ENCODE measurements at regions not wholly inside any gene's neighbourhood (a gene's known extent, or its start where the extent isn't known, plus 50 kb on each side); places are given as distances from the start of the nearest gene placed in this dataset.

- H3K27ac Mint-ChIP-seq: no peak overlapping the region
- peaks cover 6% of the 10 kb centered on the region for H3K4me1 Mint-ChIP-seq (ENCODE audit: low read depth)
- no peak for DNase-seq (ENCODE audit: low spot score)
- no peak overlapping the region for H3K4me3 Mint-ChIP-seq
- H3K36me3 Mint-ChIP-seq (ENCODE audit: low read depth): peaks cover 3% of the 10 kb centered on the region
- peaks cover 59% of the 10 kb centered on the region for H3K27me3 Mint-ChIP-seq (ENCODE audit: insufficient read depth)
- intact Hi-C loops (cut with micrococcal nuclease): no loop called here
- H3K9me3 Mint-ChIP-seq: no peaks in the 10 kb centered on the region
These were observed 53.3 kb downstream of the FOXD1 start for GRCh38 chr5:73395256-73395655.

DNA sequence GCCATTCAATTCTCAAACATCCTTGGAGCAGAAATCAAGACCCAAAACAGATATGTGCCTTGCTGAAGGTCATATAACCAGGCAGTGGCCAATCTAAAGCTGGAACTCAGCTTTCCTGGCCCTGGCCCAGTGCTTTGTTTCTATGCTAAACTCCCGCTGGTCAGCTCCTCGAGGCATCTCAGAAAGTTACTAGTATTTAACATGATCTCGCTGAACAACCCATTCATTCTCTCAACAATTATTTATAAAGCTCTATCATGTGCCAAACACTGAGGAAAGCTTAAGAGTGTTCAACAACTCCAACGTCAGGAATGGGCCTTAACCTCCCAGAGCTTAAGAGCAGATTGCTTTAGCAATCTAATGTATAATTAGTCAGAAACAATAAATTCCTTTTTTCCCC, 54.0 kb downstream of the FOXD1 start:
- no peak overlapping the region for H3K4me3 Mint-ChIP-seq
- H3K36me3 Mint-ChIP-seq (ENCODE audit: low read depth): peaks cover 3% of the 10 kb centered on the region
- intact Hi-C loops (cut with micrococcal nuclease): no loop called here
- H3K27ac Mint-ChIP-seq: no peak overlapping the region
- H3K27me3 Mint-ChIP-seq (ENCODE audit: insufficient read depth): peaks cover 64% of the 10 kb centered on the region
- peaks cover 6% of the 10 kb centered on the region for H3K4me1 Mint-ChIP-seq (ENCODE audit: low read depth)
- DNase-seq (ENCODE audit: low spot score): no peak
- H3K9me3 Mint-ChIP-seq: no peaks in the 10 kb centered on the region

GRCh38 chr5:73393611-73394489, 54.7 kb downstream of the FOXD1 start:
- Mint-ChIP-seq H3K27me3 (ENCODE audit: insufficient read depth) (peaks cover 68% of the 10 kb centered on the region), H3K4me3 (no peak overlapping the region), H3K4me1 (ENCODE audit: low read depth) (peaks cover 6% of the 10 kb centered on the region), H3K36me3 (ENCODE audit: low read depth) (peaks cover 3% of the 10 kb centered on the region), H3K27ac (no peak overlapping the region), H3K9me3 (no peaks in the 10 kb centered on the region)
- DNase-seq (ENCODE audit: low spot score): no peak
- intact Hi-C loops (cut with micrococcal nuclease): no loop called here

- intact Hi-C loops (cut with micrococcal nuclease): no loop called here
- Mint-ChIP-seq H3K27ac (no peak overlapping the region), H3K4me1 (ENCODE audit: low read depth) (peaks cover 14% of the 10 kb centered on the region), H3K9me3 (no peaks in the 10 kb centered on the region), H3K27me3 (ENCODE audit: insufficient read depth) (peaks cover 72% of the 10 kb centered on the region), H3K4me3 (no peak overlapping the region), H3K36me3 (ENCODE audit: low read depth) (peaks cover 3% of the 10 kb centered on the region)
- DNase-seq (ENCODE audit: low spot score): no peak
These were observed 55.8 kb downstream of the FOXD1 start for GRCh38 chr5:73392775-73393174.

GRCh38 chr5:73391441-73391881, 57.1 kb downstream of the FOXD1 start:
- H3K9me3 Mint-ChIP-seq: peaks cover 2% of the 10 kb centered on the region
- no peak overlapping the region for H3K4me3 Mint-ChIP-seq
- no peak overlapping the region for H3K27ac Mint-ChIP-seq
- peaks cover 25% of the 10 kb centered on the region for H3K4me1 Mint-ChIP-seq (ENCODE audit: low read depth)
- DNase-seq (ENCODE audit: low spot score): no peak
- H3K27me3 Mint-ChIP-seq (ENCODE audit: insufficient read depth): peaks cover 67% of the 10 kb centered on the region
- H3K36me3 Mint-ChIP-seq (ENCODE audit: low read depth): peaks cover 3% of the 10 kb centered on the region
- intact Hi-C loops (cut with micrococcal nuclease): no loop called here

DNA sequence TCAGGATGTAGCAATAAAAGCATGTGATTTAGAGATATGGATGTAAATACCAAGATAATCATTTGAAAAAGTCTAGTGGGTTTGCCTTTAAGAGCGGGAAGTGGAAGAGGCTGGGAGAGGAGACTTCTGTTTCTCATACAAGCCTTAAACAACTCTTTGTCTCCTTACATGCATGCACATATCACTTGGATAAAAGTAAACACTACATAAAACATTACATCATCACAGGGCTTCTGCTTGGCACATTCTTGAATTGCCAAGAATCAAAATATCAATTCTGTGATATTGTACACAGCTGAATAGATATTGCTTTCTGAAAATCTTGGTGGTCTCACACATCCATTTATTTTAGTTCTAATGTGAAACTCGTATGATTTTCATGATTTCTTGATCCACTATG, 57.6 kb downstream of the FOXD1 start:
- Mint-ChIP-seq H3K4me3 (no peak overlapping the region), H3K9me3 (peaks cover 7% of the 10 kb centered on the region), H3K36me3 (ENCODE audit: low read depth) (peaks cover 3% of the 10 kb centered on the region), H3K27ac (no peak overlapping the region), H3K4me1 (ENCODE audit: low read depth) (peaks cover 27% of the 10 kb centered on the region), H3K27me3 (ENCODE audit: insufficient read depth) (peaks cover 64% of the 10 kb centered on the region)
- intact Hi-C loops (cut with micrococcal nuclease): no loop called here
- no peak for DNase-seq (ENCODE audit: low spot score)

DNA sequence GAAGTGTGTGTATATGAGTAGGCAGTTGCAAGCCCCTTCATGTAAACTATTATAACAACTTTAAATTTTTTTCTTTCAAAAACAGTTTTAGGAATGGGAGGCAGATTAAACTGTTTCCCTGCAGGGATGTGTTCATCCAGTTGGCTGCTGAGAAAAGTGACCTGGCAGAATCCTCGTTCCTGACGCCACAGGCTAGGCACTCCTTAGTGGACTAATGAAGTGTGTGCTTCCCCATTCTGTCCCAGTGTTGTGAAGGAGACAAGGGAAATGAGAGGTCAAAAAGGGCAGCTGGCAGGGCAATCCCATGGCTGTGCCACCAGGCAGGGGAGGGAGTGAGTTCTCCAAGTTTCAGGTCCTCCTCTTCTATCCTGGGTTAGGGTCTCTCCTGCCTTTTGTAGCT, 59.8 kb downstream of the FOXD1 start:
- Mint-ChIP-seq H3K9me3 (peaks cover 26% of the 10 kb centered on the region), H3K27me3 (ENCODE audit: insufficient read depth) (peaks cover 60% of the 10 kb centered on the region), H3K36me3 (ENCODE audit: low read depth) (peaks cover 12% of the 10 kb centered on the region), H3K27ac (no peak overlapping the region), H3K4me3 (no peak overlapping the region), H3K4me1 (ENCODE audit: low read depth) (peaks cover 27% of the 10 kb centered on the region)
- intact Hi-C loops (cut with micrococcal nuclease): loop anchor here (5.0 kb wide), 1 partner anchor 156 kb away; no protein-coding TSS in a partner anchor
- no peak for DNase-seq (ENCODE audit: low spot score)

DNA sequence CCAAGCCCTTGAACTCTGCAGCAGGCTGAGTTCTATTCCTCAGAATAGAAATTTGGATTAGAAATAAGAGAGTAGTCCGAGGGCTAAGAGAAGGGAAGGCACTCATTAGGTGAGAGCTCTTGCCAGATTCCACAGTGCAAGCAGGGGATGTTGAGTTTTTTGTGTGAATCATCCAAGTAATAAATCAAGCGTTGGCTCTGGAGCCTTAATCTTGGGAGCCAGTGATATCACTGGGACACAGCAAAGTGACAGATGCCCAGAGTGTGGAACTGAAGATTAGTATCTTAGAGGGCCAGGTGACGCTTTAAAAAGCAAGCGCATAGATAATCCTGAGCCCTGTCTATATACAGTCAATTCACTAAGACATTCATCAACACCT, 60.3 kb downstream of the FOXD1 start:
- peak overlapping the region; percentile 27 for H3K4me3 Mint-ChIP-seq
- peaks cover 14% of the 10 kb centered on the region for H3K36me3 Mint-ChIP-seq (ENCODE audit: low read depth)
- no peak for DNase-seq (ENCODE audit: low spot score)
- peaks cover 61% of the 10 kb centered on the region for H3K27me3 Mint-ChIP-seq (ENCODE audit: insufficient read depth)
- H3K27ac Mint-ChIP-seq: no peak overlapping the region
- H3K4me1 Mint-ChIP-seq (ENCODE audit: low read depth): peaks cover 27% of the 10 kb centered on the region
- peaks cover 30% of the 10 kb centered on the region for H3K9me3 Mint-ChIP-seq
- intact Hi-C loops (cut with micrococcal nuclease): loop anchor here (5.0 kb wide), 1 partner anchor 156 kb away; no protein-coding TSS in a partner anchor

DNA sequence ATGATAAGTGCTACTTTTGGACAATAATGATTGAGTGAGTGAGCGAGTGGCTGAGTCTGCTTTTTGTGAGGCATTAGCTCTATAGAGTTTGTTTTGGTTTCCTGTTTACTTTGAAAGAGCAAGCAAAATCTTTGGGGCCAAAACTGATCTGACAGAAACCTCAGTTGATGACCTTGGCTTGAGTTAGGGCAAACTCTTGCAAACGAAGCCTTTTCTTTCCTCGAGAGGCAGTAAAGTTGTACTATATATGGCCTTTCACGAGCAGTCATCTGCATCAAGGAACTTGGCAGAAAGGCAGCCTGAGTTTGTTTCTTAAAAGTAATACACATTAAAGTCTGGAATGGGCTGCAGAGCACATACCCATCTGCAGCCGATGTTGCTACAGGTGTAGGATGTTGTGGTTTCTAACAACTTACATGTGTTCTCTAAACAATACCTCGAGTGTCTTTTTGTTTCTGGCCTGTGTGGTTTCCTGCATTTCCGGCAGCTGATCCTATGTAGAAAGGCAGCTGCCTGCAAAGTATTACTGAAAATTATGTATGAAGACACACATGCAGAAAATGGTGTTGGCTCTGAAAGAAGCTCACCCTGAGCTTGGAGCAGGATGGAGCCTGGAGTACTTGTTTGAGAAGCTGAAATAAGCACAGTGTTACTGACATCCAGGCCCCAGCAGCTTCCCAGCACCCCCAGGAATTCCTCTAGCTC, 60.8 kb downstream of the FOXD1 start:
- H3K36me3 Mint-ChIP-seq (ENCODE audit: low read depth): peaks cover 14% of the 10 kb centered on the region
- peak; percentile 57 for DNase-seq (ENCODE audit: low spot score)

DNA sequence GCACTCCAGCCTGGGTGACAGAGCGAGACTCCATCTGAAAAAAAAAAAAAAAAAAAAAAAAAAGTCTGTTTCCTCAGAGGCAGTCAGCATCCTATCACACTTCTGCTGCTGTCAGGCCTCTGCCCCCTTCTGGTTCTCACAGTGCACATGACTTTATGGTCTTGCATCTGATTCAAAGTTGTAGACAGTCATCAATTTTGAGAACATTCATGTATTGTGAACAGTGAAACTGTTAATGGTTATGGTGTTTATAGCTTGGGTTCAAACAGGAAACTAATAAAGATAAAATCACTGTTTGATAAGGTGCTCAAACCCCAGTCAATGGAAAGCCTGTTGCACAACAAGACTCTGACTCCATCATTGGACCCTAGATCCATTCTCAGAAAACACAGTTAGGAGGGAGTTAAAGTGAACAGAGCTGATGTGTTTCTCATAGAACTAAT, 61.4 kb downstream of the FOXD1 start:
- Mint-ChIP-seq H3K27ac (no peak overlapping the region), H3K4me3 (peak overlapping the region; percentile 27), H3K4me1 (ENCODE audit: low read depth) (peaks cover 27% of the 10 kb centered on the region), H3K36me3 (ENCODE audit: low read depth) (peaks cover 14% of the 10 kb centered on the region), H3K27me3 (ENCODE audit: insufficient read depth) (peaks cover 59% of the 10 kb centered on the region), H3K9me3 (peaks cover 32% of the 10 kb centered on the region)
- DNase-seq (ENCODE audit: low spot score): no peak
- intact Hi-C loops (cut with micrococcal nuclease): loop anchor here (2.0 to 5.0 kb wide), 2 partner anchors 58 to 155 kb away; no protein-coding TSS in a partner anchor

More for the DNA sequence above, 60.8 kb downstream of the FOXD1 start:
- Mint-ChIP-seq H3K27me3 (ENCODE audit: insufficient read depth) (peaks cover 61% of the 10 kb centered on the region), H3K4me3 (peak overlapping the region; percentile 27), H3K4me1 (ENCODE audit: low read depth) (peaks cover 27% of the 10 kb centered on the region), H3K27ac (no peak overlapping the region), H3K9me3 (peaks cover 32% of the 10 kb centered on the region)
- intact Hi-C loops (cut with micrococcal nuclease): loop anchor here (2.0 to 5.0 kb wide), 2 partner anchors 57 to 155 kb away; no protein-coding TSS in a partner anchor

- Mint-ChIP-seq H3K36me3 (ENCODE audit: low read depth) (peaks cover 10% of the 10 kb centered on the region), H3K4me1 (ENCODE audit: low read depth) (peaks cover 21% of the 10 kb centered on the region), H3K27ac (no peak overlapping the region), H3K27me3 (ENCODE audit: insufficient read depth) (peaks cover 53% of the 10 kb centered on the region), H3K9me3 (peaks cover 32% of the 10 kb centered on the region), H3K4me3 (no peak overlapping the region)
- intact Hi-C loops (cut with micrococcal nuclease): loop anchor here (2.0 to 5.0 kb wide), 3 partner anchors 32 to 153 kb away; no protein-coding TSS in a partner anchor
- no peak for DNase-seq (ENCODE audit: low spot score)
These were observed 63.7 kb downstream of the FOXD1 start for GRCh38 chr5:73384861-73385260.

DNA sequence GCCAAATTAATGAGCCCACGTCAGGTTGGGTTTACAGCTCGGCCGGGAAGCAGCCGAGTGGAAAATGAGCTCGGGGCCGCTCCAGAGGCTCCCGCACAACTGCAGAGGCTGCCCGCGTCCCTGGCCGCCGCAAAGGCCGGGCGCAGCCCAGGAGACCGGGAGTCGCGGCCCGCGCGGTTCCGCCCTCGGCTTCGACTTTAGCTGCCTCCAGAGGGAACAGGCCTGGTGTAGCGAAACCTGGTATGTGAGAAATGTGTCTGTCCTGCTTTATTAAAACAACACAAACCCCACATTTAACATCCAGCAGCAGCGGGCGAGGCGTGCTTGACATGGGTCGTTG, 66.2 kb downstream of the FOXD1 start:
- no peak for DNase-seq (ENCODE audit: low spot score)
- Mint-ChIP-seq H3K27ac (no peak overlapping the region), H3K36me3 (ENCODE audit: low read depth) (peaks cover 10% of the 10 kb centered on the region), H3K4me1 (ENCODE audit: low read depth) (peaks cover 9% of the 10 kb centered on the region), H3K27me3 (ENCODE audit: insufficient read depth) (peaks cover 64% of the 10 kb centered on the region), H3K9me3 (peaks cover 32% of the 10 kb centered on the region), H3K4me3 (no peak overlapping the region)
- intact Hi-C loops (cut with micrococcal nuclease): loop anchor here (5.0 kb wide), 1 partner anchor 35 kb away; no protein-coding TSS in a partner anchor
